Activated B cell treated with CpG ODN at 0.5 μM for 24 hours (primary cell): ENCODE measurements at regions not wholly inside any gene's neighbourhood (a gene's known extent, or its start where the extent isn't known, plus 50 kb on each side); places are given as distances from the start of the nearest gene placed in this dataset.
"Not testable (repeated sequence)": the region's sequence is repeated elsewhere in the genome, so short reads cannot be mapped to it uniquely, and the experiment has no call there.

Experiments
- ATAC-seq: fragments of 200-7000 bp; cut with Tn5 transposase; one replicate; pipeline ENCODE4 v1.10.0; 2021; ENCODE audit warnings: low read depth, mild to moderate bottlenecking, moderate library complexity
- CTCF ChIA-PET: fragments of 350-600 bp; sonication (Branson Sonifier 250); formaldehyde crosslinking; loops from one replicate; lab custom pipeline; 2021; ENCODE audit warnings: antibody characterized with exemption; lab: Charles Lee
- POLR2A ChIA-PET: fragments of 350-600 bp; sonication (Branson Sonifier 250); formaldehyde crosslinking; loops from one replicate; lab custom pipeline; 2021; ENCODE audit warnings: antibody characterized with exemption; lab: Charles Lee
- DNase-seq: peaks from one replicate; pipeline ENCODE4 v3.0.0; 2022
- H3K27ac Mint-ChIP-seq: one replicate; pipeline ENCODE4 v1.8.0; 2020; ENCODE audit warnings: mixed read lengths
- H3K27me3 Mint-ChIP-seq: one replicate; pipeline ENCODE4 v1.8.0; 2021; ENCODE audit warnings: mixed read lengths
- H3K36me3 Mint-ChIP-seq: one replicate; pipeline ENCODE4 v1.8.0; 2021; ENCODE audit warnings: low read depth, mixed read lengths
- H3K4me1 Mint-ChIP-seq: one replicate; pipeline ENCODE4 v1.8.0; 2021; ENCODE audit warnings: mixed read lengths
- H3K4me3 Mint-ChIP-seq: one replicate; pipeline ENCODE4 v1.8.0; 2020; ENCODE audit warnings: mild to moderate bottlenecking, mixed read lengths
- H3K9me3 Mint-ChIP-seq: one replicate; pipeline ENCODE4 v1.8.0; 2020; ENCODE audit warnings: mixed read lengths
- CTCF ChIP-seq: fragments of 200-600 bp; IDR thresholded peaks from one replicate; pipeline ENCODE4 v1.8.0; 2022; ENCODE audit warnings: antibody characterized with exemption, mild to moderate bottlenecking
- intact Hi-C: fragments of 100-400 bp; cut with micrococcal nuclease; formaldehyde crosslinking; loops from one replicate; pipeline ENCODE4 v1.15.1; 2024

GRCh38 chr4:96455045-96455720 is 615.3 kb downstream of the PDHA2 start:
- ChIA-PET POLR2A (no interaction called here), CTCF (no interaction called here)
- no peak for DNase-seq
- no peaks in the 10 kb centered on the region for H3K27me3 Mint-ChIP-seq
- no peak for TF ChIP-seq CTCF
- no peak for ATAC-seq
- peaks cover 7% of the 10 kb centered on the region for H3K9me3 Mint-ChIP-seq
- intact Hi-C loops, result no loop called here
- H3K4me1 Mint-ChIP-seq, result no peaks in the 10 kb centered on the region
- H3K36me3 Mint-ChIP-seq, result no peaks in the 10 kb centered on the region
- H3K27ac Mint-ChIP-seq, result no peak overlapping the region
- no peak overlapping the region for H3K4me3 Mint-ChIP-seq

- H3K27me3 Mint-ChIP-seq, POLR2A ChIA-PET, H3K27ac Mint-ChIP-seq, intact Hi-C loops, ATAC-seq, DNase-seq, H3K9me3 Mint-ChIP-seq, H3K4me1 Mint-ChIP-seq, CTCF ChIA-PET, H3K4me3 Mint-ChIP-seq, H3K36me3 Mint-ChIP-seq: not testable (repeated sequence)
Observed at GRCh38 chr4:96458031-96458430, 618.1 kb downstream of the PDHA2 start.

DNA sequence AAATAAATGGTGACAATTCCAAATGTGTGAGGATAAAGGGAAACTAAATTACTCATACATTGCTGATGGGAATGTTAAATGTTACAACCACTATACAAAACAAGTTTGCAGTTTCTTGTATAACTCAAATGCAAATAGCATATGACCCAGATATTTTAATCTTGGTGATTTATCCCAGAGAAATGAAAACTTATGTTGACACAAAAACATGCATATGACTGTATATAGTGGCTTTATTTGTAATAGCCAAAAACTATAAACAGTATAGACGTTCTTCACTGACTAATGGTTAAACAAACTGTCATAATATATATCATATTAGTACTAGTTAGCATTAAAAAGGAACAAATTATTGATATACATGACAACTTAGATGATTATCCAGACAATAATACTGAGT is 619.2 kb downstream of the PDHA2 start:
- H3K27me3 Mint-ChIP-seq, result no peaks in the 10 kb centered on the region
- H3K4me3 Mint-ChIP-seq, result no peak overlapping the region
- H3K4me1 Mint-ChIP-seq, result no peaks in the 10 kb centered on the region
- H3K9me3 Mint-ChIP-seq, result peaks cover 13% of the 10 kb centered on the region
- no peak for ATAC-seq
- ChIA-PET CTCF (no interaction called here), POLR2A (no interaction called here)
- DNase-seq, result no peak
- no peak overlapping the region for H3K27ac Mint-ChIP-seq
- H3K36me3 Mint-ChIP-seq, result no peaks in the 10 kb centered on the region
- TF ChIP-seq CTCF, result no peak
- intact Hi-C loops, result no loop called here

DNA sequence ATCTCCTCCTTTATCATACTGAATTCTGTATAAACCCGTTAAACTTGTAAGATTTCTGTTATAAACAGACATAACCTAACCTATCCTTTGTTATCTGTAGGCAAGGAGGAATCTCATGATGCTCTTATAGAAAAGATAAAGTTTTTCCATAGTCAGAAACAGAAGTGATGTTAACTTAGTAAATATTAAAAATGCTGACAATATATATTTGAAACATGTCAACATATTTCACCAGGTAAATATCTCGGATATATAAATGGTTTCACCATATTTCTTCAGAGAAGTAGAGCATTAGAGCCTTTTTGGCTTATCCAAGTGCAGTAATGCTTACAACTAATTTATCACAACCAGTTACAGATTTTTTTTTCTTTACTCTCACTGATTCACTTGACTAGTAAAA is 625.9 kb downstream of the PDHA2 start:
- Mint-ChIP-seq H3K4me1 (no peaks in the 10 kb centered on the region), H3K27ac (no peak overlapping the region), H3K27me3 (no peaks in the 10 kb centered on the region), H3K9me3 (peaks cover 17% of the 10 kb centered on the region), H3K4me3 (no peak overlapping the region), H3K36me3 (no peaks in the 10 kb centered on the region)
- ChIA-PET CTCF (no interaction called here), POLR2A (no interaction called here)
- no peak for TF ChIP-seq CTCF
- ATAC-seq (no peak), DNase-seq (no peak)
- intact Hi-C loops, result no loop called here

DNA sequence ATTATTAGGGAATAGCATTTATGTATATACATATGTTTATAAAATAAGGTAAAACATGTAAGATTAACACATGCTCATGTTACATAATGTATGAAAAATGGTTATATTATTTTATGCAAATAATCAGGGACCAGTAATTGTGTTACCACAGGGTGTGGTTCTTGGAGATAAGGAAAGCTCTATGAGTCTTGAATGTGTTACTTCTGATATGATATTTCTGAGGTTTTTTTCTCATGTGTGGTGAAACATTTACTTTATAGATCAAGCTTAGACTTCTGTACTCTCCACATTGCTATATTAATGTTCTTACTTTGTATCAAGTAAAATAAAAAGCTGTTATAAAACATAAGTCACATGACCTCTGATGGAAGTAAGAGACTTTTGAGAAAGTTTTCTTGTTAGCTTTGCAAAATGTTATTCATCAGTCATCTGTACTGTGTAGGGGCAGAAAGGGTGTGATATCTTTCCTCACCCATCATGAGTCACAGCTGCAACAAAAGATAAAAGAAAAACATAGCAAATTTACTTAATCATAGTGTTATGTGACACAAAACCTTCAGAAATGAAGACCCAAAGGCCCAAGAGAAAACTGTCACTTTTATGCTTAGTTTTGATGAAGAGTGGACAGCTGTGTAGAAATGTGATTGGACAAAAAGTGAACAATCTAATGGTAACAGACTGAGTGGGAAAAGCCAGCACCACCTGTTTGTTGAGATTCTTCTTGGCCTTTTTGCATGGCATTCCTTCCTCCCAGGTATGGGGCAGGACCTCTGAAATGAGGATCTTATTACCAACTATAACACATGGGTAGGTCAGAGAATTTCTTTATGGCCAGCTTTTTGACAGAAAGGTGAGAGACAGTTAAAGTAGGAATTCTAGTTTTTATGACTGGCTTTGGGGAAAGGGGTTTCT is 632.3 kb downstream of the PDHA2 start:
- TF ChIP-seq CTCF, result no peak
- ChIA-PET POLR2A (no interaction called here), CTCF (interaction anchor here (0.6 kb wide), 1 partner anchor 10 kb away, joined by 3 read pairs; no protein-coding TSS in a partner anchor)
- ATAC-seq (no peak), DNase-seq (no peak)
- no peak overlapping the region for H3K4me3 Mint-ChIP-seq
- intact Hi-C loops, result no loop called here
- peaks cover 12% of the 10 kb centered on the region for H3K9me3 Mint-ChIP-seq
- no peaks in the 10 kb centered on the region for H3K27me3 Mint-ChIP-seq
- no peaks in the 10 kb centered on the region for H3K4me1 Mint-ChIP-seq
- H3K36me3 Mint-ChIP-seq, result no peaks in the 10 kb centered on the region
- H3K27ac Mint-ChIP-seq, result no peak overlapping the region
